ENCODE measurements at regions not wholly inside any gene's neighbourhood (a gene's known extent, or its start where the extent isn't known, plus 50 kb on each side); places are given as distances from the start of the nearest gene placed in this dataset.

DNA sequence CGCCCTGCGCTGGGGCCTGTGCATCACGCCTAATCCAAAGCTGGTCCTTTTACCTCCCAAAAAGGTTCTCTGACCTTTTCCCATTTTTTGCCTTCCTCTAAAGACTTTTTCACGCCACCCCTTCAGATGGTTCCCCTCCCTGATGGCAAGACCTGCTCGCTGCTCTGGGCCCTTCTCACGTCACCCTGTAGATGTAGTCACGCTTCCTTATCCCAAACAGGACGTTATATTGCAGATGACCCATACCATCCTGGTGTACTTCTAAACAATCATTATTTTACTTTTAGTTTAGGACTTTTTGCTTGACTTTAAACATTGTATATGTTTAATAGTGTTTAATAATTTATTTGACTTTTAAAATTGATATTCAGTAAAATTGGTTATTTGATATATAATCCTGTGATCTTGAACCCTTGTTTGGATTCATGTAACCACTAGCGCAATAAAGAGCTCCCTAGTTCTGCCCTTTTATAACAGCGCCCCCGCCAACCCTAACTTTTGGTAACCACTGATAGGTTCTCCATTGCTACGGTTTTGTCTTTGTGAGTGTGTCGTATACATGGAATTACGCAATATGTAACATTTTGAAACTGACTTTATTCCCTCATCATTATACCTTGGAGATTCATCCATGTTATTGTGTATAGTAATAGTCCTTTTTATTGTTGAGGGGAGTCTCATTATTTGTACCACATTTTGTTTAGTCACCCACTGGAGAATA is 159.0 kb upstream of the CHRNA7 start:
- no peak for DNase-seq (ENCODE audit: low read depth)

DNA sequence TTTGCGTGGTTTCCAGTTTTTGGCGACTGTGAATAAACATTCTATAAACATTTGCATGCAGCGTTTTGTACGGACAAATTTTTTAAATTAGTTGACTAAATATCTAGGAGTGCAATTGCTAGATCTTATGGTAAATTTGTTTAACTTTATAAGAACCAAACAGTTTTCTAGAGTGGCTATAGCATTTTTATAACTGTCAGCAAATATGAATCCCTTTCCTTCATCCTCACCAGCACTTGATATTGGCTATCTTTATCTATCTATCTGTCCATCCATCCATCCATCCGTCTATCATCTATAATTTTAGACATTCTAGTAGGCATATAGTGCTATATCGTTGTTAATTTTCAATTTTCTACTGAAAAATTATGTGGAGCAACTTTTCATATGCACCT is 158.4 kb upstream of the CHRNA7 start:
- no peak for DNase-seq (ENCODE audit: low read depth)

DNA sequence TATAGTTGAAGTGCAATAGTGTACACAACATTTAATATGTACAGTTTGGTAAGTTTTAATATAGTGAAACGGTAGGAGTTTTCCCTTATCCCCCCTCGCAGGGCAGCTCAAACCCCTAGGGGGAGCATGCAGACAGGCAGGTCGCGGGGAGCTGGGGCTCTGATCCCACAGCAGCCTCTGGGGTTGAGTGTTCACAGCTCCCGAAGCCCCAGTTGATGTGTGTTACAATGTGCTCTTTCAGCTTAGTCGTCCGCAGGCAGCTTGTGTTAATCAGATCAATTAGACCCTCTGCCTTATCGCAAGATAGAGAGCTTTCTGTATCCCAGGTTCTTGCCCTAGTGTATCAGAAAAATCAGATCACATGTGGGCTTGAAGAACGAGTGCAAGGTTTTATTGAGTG is 143.1 kb upstream of the CHRNA7 start:
- no peak for DNase-seq (ENCODE audit: low read depth)

DNA sequence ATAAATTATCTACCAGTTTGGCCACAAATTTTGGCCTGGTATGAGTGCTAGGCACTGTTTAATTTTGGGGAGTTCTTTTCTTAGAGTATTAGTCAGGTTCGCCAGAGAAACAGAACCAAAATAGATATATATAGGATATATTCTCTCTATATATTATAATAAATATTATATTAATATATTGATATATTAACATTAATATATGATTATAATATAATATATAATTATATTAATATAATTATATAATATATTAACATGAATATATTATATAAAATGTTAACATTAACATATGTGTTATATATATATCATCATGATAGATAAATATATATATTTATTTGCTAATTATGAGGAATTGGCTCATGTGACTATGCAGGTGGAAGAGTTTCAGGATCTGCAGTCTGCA is 137.8 kb upstream of the CHRNA7 start:
- DNase-seq (ENCODE audit: low read depth), result no peak

DNA sequence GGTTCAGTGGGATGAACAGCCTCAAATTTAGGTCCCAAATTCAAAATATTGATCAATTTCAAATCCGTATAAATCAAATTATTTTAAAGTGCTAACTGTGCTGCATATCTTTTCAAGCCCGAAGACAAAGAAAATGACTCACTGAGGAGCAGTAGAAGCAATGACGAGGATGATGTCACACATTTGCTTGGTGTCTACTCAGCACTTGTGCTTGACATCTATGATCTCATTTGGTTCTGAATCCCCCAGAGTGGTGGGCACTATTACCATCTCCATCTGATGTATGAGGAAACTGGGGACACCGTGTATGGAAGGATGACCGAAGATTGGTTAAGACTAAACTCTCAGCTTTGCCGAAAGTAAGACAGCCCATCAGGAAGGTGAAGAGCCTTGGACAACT is 136.5 kb upstream of the CHRNA7 start:
- DNase-seq (ENCODE audit: low read depth), result no peak

DNA sequence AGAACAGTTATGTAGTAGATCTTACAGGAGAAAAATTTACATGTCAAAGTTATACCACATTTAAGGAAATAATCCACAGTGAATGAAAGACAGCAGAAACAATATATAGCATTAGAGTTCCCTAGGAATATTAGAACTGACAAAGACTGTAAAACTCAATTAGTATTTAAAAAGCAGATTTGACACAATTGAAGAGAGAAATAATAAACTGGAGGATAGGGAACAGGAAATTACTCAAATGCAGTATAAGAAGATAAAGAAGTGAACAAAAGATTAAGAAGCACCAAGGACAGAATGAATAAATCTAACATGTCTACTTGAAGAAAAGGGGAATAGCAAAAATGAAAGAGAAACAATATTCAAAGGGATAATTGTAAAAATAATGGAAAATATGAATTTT is 132.6 kb upstream of the CHRNA7 start:
- no peak for DNase-seq (ENCODE audit: low read depth)

DNA sequence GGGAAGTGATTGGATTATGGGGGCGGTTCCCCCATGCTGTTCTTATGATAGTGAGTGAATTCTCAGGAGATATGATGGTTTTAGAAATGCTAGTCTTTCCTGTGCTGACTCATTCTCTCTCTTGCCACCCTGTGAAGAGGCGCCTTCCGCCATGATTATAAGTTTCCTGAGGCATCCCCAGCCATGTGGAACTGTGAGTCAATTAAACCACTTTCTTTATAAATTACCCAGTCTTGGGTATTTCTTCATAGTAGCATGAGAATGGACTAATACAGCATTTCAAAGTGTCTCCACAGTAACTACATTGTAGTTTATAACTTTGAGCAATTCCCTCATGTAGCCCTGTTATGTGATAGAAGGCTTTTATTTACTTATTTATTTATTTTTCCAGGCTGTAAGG is 128.8 kb upstream of the CHRNA7 start:
- no peak for DNase-seq (ENCODE audit: low read depth)

DNA sequence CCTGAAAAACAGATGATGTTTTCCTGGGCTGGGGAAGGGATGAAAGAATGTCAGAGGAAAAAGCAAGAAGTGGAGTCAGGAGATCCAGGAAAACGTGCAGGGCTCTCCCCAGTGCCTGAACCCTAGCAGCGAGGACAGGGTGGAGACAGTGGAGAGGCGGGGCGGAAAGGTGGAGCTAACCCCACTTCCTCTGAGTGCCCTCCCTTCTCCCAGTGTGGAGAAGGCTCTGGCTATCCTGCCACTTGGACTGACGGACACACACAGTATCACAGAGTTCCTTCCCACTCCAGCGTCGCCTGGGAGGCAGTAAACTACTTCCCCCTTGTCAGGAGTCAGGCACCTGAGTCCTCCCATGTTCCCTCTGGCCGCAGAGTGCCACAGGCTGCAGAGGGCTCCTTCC is 125.3 kb upstream of the CHRNA7 start:
- no peak for DNase-seq (ENCODE audit: low read depth)

DNA sequence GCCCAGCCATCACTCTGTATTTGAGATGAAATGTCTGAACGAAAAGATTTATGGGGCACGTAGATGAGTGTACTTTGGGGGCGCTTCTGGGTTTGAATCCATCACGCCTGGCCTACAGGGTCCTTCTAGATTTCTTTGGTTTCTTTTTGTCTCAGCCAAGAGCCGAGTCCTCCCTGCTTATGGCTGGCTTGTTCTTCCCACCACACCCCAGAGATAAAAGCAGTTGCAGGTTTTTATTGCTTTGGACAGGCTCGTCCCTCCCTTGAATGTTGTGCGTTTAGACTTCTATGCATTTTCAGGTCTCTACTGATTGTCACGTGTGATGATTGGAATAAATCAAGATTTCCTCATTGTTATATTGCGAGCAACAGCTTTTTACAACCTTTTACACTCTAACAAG is 104.8 kb upstream of the CHRNA7 start:
- DNase-seq (ENCODE audit: low read depth), result no peak

DNA sequence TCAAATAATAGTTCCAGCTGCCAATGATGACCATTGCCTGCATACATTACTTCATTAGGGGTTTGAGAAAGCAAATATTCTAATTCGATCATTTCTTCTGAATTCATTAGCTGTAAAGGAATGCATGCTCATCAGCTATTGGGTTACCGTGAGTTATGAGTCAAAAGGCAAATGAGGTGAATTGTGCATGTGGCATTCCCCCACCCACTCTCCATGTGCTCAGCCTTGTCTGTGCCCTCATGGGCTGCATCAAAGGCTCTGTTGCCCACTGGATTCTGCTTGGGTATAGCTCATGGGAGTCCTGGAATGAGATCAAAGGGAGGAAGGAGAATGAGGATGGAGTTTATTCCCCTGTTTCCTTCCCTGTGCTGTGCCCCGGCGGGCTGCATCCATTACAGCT is 99.3 kb upstream of the CHRNA7 start:
- peak; percentile 6 for DNase-seq (ENCODE audit: low read depth)

DNA sequence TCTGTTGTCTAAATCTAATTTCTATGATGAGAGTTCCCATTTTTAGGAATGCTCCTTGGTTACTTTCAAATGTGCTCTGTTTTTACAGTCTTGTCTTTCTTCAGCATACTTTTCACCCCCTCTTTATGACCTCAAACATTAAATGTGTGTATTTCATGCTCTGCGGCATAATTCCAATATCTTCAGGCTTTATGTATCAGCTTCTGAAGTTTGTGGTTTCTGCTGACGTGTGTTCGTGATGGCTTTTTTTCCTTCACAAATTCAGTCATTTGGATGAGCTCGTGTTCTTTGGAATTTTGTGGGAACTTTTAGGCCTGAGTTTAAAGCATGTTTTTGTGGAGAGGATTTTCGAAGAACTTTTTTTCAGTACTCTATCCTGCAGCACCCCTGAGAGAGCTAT is 97.7 kb upstream of the CHRNA7 start:
- DNase-seq (ENCODE audit: low read depth), result no peak

DNA sequence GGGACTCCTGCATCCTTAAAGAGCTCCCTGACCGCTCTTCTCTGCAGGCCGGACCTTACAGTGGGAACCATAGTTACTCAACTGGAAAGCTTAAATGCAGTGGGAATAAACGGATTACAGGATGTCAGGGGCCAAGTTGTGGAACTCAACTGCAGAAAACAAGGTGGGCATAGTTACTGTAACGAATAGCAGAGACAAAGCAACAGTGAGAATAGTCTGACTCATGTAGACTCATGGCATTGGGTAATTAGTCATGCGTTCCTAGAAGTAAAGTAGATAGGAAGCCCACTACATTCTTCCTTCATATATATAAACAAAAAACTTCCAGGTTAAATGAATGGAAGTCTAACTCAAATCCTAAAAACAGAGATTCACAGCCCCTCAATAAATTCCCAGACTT is 95.5 kb upstream of the CHRNA7 start:
- DNase-seq (ENCODE audit: low read depth), result no peak

DNA sequence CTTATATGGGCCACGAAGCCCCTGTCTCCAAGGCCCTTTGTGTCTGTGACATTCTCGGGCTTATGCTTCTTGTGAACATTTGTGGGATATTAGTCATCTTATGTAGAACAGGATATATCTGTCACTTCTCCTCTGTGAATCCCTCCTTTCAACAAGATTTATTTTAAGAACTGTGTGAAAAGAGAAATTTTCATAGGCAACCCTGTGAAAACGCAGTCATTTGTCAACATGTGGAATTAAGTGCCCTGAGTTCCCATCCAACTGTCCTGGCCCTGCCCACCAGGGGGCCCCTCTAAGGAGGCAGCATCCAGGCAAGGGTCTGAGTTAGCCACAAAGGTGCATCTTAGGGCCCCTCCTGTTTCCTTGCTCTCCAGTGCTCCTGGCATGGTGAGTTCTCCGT is 76.8 kb upstream of the CHRNA7 start:
- no peak for DNase-seq (ENCODE audit: low read depth)

DNA sequence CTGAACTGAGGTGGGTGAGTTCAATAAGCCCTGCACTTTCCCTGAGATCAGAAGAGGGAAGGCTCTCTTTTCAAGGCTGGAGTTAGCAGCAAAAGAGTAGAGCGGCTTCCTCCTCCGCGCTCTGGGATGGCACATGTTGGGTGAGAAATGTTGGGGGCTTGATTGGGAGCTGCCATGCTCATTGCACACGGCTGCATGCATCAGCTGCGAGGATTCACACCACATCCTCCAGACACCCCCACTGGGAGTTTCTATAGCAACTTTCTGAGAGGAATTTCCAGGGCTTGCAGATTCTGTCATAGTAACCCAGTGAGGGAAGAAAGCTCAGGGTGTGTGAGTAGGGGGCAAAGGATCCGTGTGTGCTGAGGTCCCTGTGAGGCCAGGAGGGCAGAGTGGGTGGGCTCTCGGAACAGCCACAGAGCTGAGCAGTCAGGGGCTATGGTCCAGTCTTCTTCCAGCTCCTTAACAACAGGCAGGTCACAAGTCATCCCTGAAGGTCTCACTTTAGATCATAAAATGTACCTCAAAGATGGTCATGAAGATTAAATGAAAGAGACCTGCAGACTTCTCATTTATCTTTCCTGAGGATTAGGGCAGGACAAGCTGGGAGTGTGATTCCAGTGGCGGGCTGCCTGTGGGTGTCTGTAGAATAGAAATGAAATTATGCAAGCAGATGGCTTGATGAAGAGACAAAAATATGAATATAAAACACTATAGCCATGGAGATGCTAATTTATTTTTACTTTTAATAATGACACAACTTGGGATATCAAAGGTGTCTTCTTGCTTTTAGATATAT is 75.7 kb upstream of the CHRNA7 start:
- DNase-seq (ENCODE audit: low read depth), result no peak

DNA sequence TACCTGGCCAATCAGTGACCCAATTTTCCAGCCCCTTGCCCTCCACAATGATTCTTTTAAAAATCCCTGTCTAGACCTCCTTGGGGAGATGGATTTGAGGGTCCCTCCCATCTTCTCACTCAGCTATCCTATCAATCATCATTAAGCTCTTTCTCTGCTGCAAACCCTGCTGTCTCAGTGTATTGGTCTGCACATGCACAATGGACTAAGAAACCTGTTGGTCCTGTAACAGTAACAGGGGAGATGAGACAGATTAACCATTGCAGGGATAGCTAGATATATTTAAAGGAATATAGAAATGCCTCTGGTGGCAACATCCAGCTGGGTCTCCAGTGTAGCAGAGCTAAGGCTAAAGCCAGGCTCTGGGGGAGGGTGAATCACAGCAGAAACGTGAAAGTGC is 74.6 kb upstream of the CHRNA7 start:
- no peak for DNase-seq (ENCODE audit: low read depth)

DNA sequence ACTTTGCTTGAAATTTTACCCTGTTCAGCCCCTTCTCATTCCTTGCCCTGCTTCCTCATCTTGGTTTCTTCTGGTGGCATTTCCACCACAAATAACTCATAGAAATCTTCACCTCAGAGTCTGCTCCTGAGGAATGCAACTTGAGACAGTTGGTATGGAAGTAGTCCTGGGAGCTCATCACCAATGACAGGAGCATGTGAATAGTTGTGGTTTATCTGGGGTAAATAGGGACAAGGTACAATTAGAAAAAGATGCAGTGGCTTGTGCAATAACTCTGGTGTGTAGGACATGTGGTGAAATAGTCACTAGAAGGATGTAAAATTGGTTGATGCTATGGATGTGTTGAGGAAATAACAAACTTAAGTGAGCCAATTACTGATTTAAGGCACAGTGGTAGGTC is 72.7 kb upstream of the CHRNA7 start:
- DNase-seq (ENCODE audit: low read depth), result no peak

DNA sequence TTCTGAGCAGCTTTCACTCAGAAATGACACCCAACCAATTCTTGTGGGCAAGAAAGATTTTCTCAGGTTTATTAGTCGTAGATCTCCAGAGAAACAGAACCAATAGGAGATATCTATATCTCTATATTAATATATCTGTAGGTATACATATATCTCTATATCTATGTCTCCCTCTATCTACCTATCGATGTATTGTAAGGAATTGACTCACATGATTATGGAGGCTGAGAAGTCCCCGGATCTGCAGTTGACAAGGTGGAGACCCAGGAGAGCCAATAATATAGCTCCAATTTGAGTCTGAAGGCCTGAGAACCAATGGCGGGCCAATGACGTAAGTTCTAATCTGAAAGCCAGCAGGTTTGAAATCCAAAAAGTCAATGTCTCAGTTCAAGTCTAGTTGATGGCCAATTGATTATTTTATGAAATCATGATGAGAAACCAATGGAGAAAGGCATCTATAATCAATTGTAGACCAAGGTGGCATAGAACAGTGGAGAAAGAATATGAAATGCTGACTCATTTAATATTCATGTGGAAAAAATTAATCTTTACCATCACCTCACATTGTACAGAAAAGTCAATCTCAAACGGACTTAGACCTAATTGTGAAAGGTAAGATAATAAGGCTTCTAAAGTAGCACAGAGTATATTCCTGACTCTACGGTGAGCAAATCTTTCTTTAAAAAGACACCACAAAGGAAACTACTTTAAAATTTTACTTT is 65.6 kb upstream of the CHRNA7 start:
- DNase-seq (ENCODE audit: low read depth), result no peak

DNA sequence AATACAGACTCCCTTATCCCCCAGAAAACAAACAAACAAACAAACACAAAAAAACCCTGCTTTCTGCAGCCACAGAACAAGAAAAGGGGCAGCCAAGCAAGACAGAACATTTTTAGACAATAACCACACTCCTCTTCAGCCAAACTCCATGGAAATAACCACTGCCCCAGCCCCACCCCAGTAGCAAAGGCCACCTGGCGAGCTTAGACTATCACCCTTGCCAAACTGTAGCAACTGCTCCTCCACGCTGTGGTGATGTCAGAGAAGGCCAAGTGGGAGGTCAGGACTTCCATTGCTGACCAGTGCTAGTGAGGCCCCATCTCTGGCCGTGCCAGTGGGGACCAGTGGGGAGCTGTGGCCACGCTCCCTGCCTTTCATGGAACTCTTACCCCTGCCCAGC is 60.3 kb upstream of the CHRNA7 start:
- no peak for DNase-seq (ENCODE audit: low read depth)

DNA sequence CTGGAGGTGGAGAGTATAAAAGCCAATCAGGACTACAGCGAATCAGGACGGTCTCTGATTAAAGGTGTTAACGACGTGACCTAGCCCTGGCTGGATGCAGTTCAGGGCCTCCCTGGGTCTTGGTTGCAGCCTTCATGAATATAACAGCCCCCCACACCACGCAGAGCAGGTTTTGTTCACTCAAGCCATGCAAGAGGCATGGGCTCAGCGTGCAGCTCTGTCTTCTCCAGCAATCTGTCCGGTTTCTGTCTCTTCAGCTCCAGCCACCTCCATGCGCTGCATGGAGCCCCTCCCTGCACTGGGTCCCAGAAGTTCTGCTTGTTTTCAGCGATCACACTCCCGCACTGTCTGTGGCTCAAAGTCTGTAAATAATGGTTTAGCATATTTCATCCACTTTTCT is 57.1 kb upstream of the CHRNA7 start:
- no peak for DNase-seq (ENCODE audit: low read depth)

DNA sequence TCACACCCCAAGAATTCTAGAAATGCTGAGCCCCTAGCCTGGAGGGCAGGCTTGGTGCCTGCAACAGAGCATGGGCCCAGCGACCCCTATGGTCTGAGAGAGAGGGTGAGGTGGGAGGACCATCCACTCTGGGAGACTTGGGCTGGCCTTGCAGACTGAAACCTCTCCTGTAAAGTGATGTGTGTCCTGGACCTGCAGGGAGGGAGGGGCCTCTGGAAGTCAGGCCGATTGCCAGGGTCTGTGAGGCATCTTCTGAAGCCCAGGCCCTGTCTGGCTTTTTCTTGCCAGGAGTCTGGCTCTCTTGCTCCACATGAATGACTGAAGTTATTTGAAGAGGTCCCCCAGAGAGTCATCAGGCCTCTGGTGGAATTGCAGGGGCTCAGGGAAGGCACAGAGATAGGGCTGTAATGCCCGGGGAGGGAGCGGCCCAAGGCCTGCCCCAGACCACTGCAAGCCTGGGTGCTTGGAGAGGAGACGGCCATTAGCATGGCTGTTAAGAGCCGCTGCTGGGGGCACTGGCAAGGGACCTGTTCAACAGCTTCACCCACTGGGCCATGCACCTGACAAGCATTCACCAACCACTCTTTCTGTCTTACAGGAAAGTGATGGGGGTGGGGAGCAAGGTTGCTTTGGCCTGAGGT is 56.0 kb upstream of the CHRNA7 start:
- DNase-seq (ENCODE audit: low read depth), result no peak

DNA sequence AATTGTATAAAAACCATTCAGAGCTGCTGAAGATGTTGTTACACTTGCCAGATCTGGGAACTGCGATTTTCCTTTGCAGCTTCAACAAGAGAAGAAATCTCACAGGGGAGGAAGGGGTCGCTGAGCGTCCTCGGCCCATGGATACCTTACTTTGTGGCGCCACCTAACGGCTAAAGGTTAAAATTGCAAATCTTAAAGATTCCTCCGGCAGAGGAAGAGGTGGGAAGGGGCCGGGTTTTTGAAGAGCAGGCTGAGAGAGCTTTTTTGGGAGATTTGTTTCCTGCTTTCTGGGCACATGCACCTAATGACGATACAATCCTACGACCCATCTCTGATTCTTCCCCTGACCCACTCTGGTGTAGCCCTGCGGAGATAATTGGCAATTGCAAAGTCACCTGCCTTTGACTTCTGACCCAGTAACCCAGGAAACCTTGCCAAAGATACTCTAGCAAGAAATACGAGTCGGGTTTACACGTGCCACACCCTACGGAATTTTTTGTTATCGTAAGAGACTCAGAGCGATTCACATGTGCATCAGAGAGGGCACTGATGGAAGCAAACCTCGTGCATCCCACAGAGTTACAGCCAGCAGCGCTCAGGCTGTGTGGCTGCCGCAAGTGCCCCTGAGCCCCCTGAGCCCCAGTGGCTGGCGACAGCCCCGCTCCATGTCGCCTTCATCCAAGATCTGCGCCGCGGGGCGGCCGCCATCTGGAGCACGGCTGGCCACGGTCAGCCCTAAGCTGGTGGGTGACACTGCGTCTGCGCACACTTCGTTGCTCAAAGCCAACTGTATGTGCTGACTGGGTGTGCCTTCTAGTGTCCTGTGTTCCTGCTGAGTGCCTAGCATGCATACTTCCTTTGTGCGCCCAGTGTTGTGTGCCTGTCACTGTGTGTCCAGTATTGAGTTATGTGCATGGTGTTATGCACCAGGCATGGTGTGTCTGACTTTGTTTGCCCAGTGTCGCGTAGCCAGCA is 55.2 kb upstream of the CHRNA7 start:
- no peak for DNase-seq (ENCODE audit: low read depth)

DNA sequence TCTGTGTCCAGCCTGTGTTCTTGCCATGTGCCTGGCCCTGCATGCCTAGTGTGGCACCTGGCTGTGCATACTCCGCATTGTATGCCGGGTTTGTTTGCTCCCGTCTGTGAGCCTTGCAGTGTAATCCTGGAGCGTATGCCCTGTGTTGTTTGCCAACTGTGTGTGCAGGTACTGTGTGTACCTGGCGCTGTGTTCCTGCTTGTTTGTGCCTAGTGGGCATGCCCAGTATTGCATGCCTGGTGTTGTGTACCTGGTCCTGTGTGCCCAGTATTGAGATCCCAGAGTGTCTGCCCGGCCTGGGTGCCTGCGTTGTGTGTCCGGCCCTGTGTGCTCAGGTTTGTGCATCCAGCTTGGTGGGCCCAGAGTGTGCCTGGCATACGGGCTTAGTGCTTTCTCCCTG is 54.5 kb upstream of the CHRNA7 start:
- DNase-seq (ENCODE audit: low read depth), result no peak
